ENCODE measurements at regions not wholly inside any gene's neighbourhood (a gene's known extent, or its start where the extent isn't known, plus 50 kb on each side); places are given as distances from the start of the nearest gene placed in this dataset.
"Not testable (repeated sequence)": the region's sequence is repeated elsewhere in the genome, so short reads cannot be mapped to it uniquely, and the experiment has no call there.

- H3K36me3 ChIP-seq (replicated peaks): no peaks in the 10 kb centered on the region
- H3K4me3 ChIP-seq (ENCODE audit: low read depth, low read length): no peak overlapping the region
- no peak for DNase-seq
- no peak for TF ChIP-seq CTCF (IDR thresholded peaks at IDR 0.05; ENCODE audit: low read depth, low read length, missing control alignments)
- no peak overlapping the region for H3K27ac ChIP-seq
- in situ Hi-C loops (cut with HindIII; ENCODE audit: low pct_ligation_motif_present, low sequenced_read_pairs): no loop called here
- H3K27me3 ChIP-seq (replicated peaks): no peaks in the 10 kb centered on the region
Observed at GRCh38 chr6:144673807-144674206, 388.7 kb downstream of the UTRN start.

- in situ Hi-C loops (cut with HindIII; ENCODE audit: low pct_ligation_motif_present, low sequenced_read_pairs): no loop called here
- Histone ChIP-seq H3K36me3 (replicated peaks) (no peaks in the 10 kb centered on the region), H3K4me3 (ENCODE audit: low read depth, low read length) (no peak overlapping the region), H3K27ac (peak overlapping the region; percentile 55), H3K27me3 (replicated peaks) (no peaks in the 10 kb centered on the region)
- TF ChIP-seq CTCF (IDR thresholded peaks at IDR 0.05; ENCODE audit: low read depth, low read length, missing control alignments): no peak
- peak; percentile 90 for DNase-seq
Observed at GRCh38 chr6:144675231-144675861, 390.2 kb downstream of the UTRN start.

GRCh38 chr6:144676310-144676709 is 391.2 kb downstream of the UTRN start:
- H3K4me3 ChIP-seq (ENCODE audit: low read depth, low read length); H3K27ac ChIP-seq; DNase-seq; in situ Hi-C loops (cut with HindIII; ENCODE audit: low pct_ligation_motif_present, low sequenced_read_pairs); H3K27me3 ChIP-seq (replicated peaks); H3K36me3 ChIP-seq (replicated peaks): not testable (repeated sequence)

GRCh38 chr6:144677263-144677662 is 392.1 kb downstream of the UTRN start:
- H3K27ac ChIP-seq; in situ Hi-C loops (cut with HindIII; ENCODE audit: low pct_ligation_motif_present, low sequenced_read_pairs): not testable (repeated sequence)

GRCh38 chr6:144678844-144679243 is 393.7 kb downstream of the UTRN start:
- no peak overlapping the region for H3K4me3 ChIP-seq (ENCODE audit: low read depth, low read length)
- H3K36me3 ChIP-seq (replicated peaks): no peaks in the 10 kb centered on the region
- H3K27ac ChIP-seq: no peak overlapping the region
- TF ChIP-seq CTCF (IDR thresholded peaks at IDR 0.05; ENCODE audit: low read depth, low read length, missing control alignments): no peak
- no peak for DNase-seq
- no peaks in the 10 kb centered on the region for H3K27me3 ChIP-seq (replicated peaks)
- in situ Hi-C loops (cut with HindIII; ENCODE audit: low pct_ligation_motif_present, low sequenced_read_pairs): no loop called here

More at GRCh38 chr6:144677263-144677662, 392.1 kb downstream of the UTRN start:
- DNase-seq; H3K36me3 ChIP-seq (replicated peaks); H3K4me3 ChIP-seq (ENCODE audit: low read depth, low read length); H3K27me3 ChIP-seq (replicated peaks): not testable (repeated sequence)

- no peak for DNase-seq
- no peaks in the 10 kb centered on the region for H3K27me3 ChIP-seq (replicated peaks)
- no peaks in the 10 kb centered on the region for H3K36me3 ChIP-seq (replicated peaks)
- no peak overlapping the region for H3K4me3 ChIP-seq (ENCODE audit: low read depth, low read length)
- no peak for TF ChIP-seq CTCF (IDR thresholded peaks at IDR 0.05; ENCODE audit: low read depth, low read length, missing control alignments)
- in situ Hi-C loops (cut with HindIII; ENCODE audit: low pct_ligation_motif_present, low sequenced_read_pairs): no loop called here
- H3K27ac ChIP-seq: no peak overlapping the region
Observed at GRCh38 chr6:144681334-144681733, 396.2 kb downstream of the UTRN start.

All from brain microvascular endothelial cell (primary cell).